ENCODE measurements at regions not wholly inside any gene's neighbourhood (a gene's known extent, or its start where the extent isn't known, plus 50 kb on each side); places are given as distances from the start of the nearest gene placed in this dataset.

- Histone ChIP-seq H3K9ac (ENCODE audit: low read depth, low read length) (no peak overlapping the region), H3K4me1 (ENCODE audit: control insufficient read depth, insufficient read depth, low read length) (peaks cover 3% of the 10 kb centered on the region), H3K36me3 (ENCODE audit: control insufficient read depth, insufficient read depth, low read length) (no peaks in the 10 kb centered on the region), H3K4me3 (ENCODE audit: low read depth, low read length) (no peak overlapping the region), H3K9me3 (ENCODE audit: control insufficient read depth, insufficient read depth, low read length) (no peaks in the 10 kb centered on the region), H3K27me3 (ENCODE audit: control insufficient read depth, insufficient read depth, low read length) (no peaks in the 10 kb centered on the region)
These were observed 607.1 kb downstream of the KCNT2 start for GRCh38 chr1:196001188-196001587.

- Histone ChIP-seq H3K27me3 (ENCODE audit: control insufficient read depth, insufficient read depth, low read length) (no peaks in the 10 kb centered on the region), H3K9me3 (ENCODE audit: control insufficient read depth, insufficient read depth, low read length) (no peaks in the 10 kb centered on the region), H3K4me3 (ENCODE audit: low read depth, low read length) (no peak overlapping the region), H3K9ac (ENCODE audit: low read depth, low read length) (no peak overlapping the region), H3K36me3 (ENCODE audit: control insufficient read depth, insufficient read depth, low read length) (no peaks in the 10 kb centered on the region), H3K4me1 (ENCODE audit: control insufficient read depth, insufficient read depth, low read length) (peaks cover 2% of the 10 kb centered on the region)
These were observed 609.2 kb downstream of the KCNT2 start for GRCh38 chr1:195999022-195999421.

- H3K4me3 ChIP-seq (ENCODE audit: low read depth, low read length), result no peak overlapping the region
- H3K9ac ChIP-seq (ENCODE audit: low read depth, low read length), result no peak overlapping the region
- no peaks in the 10 kb centered on the region for H3K4me1 ChIP-seq (ENCODE audit: control insufficient read depth, insufficient read depth, low read length)
- no peaks in the 10 kb centered on the region for H3K27me3 ChIP-seq (ENCODE audit: control insufficient read depth, insufficient read depth, low read length)
- H3K36me3 ChIP-seq (ENCODE audit: control insufficient read depth, insufficient read depth, low read length), result no peaks in the 10 kb centered on the region
- no peaks in the 10 kb centered on the region for H3K9me3 ChIP-seq (ENCODE audit: control insufficient read depth, insufficient read depth, low read length)
These were observed 626.6 kb downstream of the KCNT2 start for GRCh38 chr1:195981448-195982139.

- no peak overlapping the region for H3K9ac ChIP-seq (ENCODE audit: low read depth, low read length)
- no peaks in the 10 kb centered on the region for H3K27me3 ChIP-seq (ENCODE audit: control insufficient read depth, insufficient read depth, low read length)
- no peaks in the 10 kb centered on the region for H3K9me3 ChIP-seq (ENCODE audit: control insufficient read depth, insufficient read depth, low read length)
- no peaks in the 10 kb centered on the region for H3K4me1 ChIP-seq (ENCODE audit: control insufficient read depth, insufficient read depth, low read length)
- H3K4me3 ChIP-seq (ENCODE audit: low read depth, low read length), result no peak overlapping the region
- no peaks in the 10 kb centered on the region for H3K36me3 ChIP-seq (ENCODE audit: control insufficient read depth, insufficient read depth, low read length)
These were observed 628.6 kb downstream of the KCNT2 start for GRCh38 chr1:195979646-195980045.

- Histone ChIP-seq H3K27me3 (ENCODE audit: control insufficient read depth, insufficient read depth, low read length) (no peaks in the 10 kb centered on the region), H3K9ac (ENCODE audit: low read depth, low read length) (no peak overlapping the region), H3K4me3 (ENCODE audit: low read depth, low read length) (no peak overlapping the region), H3K4me1 (ENCODE audit: control insufficient read depth, insufficient read depth, low read length) (no peaks in the 10 kb centered on the region), H3K36me3 (ENCODE audit: control insufficient read depth, insufficient read depth, low read length) (no peaks in the 10 kb centered on the region), H3K9me3 (ENCODE audit: control insufficient read depth, insufficient read depth, low read length) (no peaks in the 10 kb centered on the region)
These were observed 634.8 kb downstream of the KCNT2 start for GRCh38 chr1:195973311-195973904.

- no peaks in the 10 kb centered on the region for H3K4me1 ChIP-seq (ENCODE audit: control insufficient read depth, insufficient read depth, low read length)
- no peaks in the 10 kb centered on the region for H3K36me3 ChIP-seq (ENCODE audit: control insufficient read depth, insufficient read depth, low read length)
- H3K4me3 ChIP-seq (ENCODE audit: low read depth, low read length), result no peak overlapping the region
- no peaks in the 10 kb centered on the region for H3K27me3 ChIP-seq (ENCODE audit: control insufficient read depth, insufficient read depth, low read length)
- H3K9me3 ChIP-seq (ENCODE audit: control insufficient read depth, insufficient read depth, low read length), result no peaks in the 10 kb centered on the region
- no peak overlapping the region for H3K9ac ChIP-seq (ENCODE audit: low read depth, low read length)
These were observed 636.7 kb downstream of the KCNT2 start for GRCh38 chr1:195971589-195971988.

GRCh38 chr1:195970209-195970608, 638.0 kb downstream of the KCNT2 start:
- Histone ChIP-seq H3K27me3 (ENCODE audit: control insufficient read depth, insufficient read depth, low read length) (no peaks in the 10 kb centered on the region), H3K4me3 (ENCODE audit: low read depth, low read length) (no peak overlapping the region), H3K9ac (ENCODE audit: low read depth, low read length) (no peak overlapping the region), H3K36me3 (ENCODE audit: control insufficient read depth, insufficient read depth, low read length) (no peaks in the 10 kb centered on the region), H3K9me3 (ENCODE audit: control insufficient read depth, insufficient read depth, low read length) (no peaks in the 10 kb centered on the region), H3K4me1 (ENCODE audit: control insufficient read depth, insufficient read depth, low read length) (no peaks in the 10 kb centered on the region)

- H3K4me3 ChIP-seq (ENCODE audit: low read depth, low read length), result no peak overlapping the region
- H3K9me3 ChIP-seq (ENCODE audit: control insufficient read depth, insufficient read depth, low read length), result no peaks in the 10 kb centered on the region
- no peaks in the 10 kb centered on the region for H3K27me3 ChIP-seq (ENCODE audit: control insufficient read depth, insufficient read depth, low read length)
- H3K9ac ChIP-seq (ENCODE audit: low read depth, low read length), result no peak overlapping the region
- no peaks in the 10 kb centered on the region for H3K36me3 ChIP-seq (ENCODE audit: control insufficient read depth, insufficient read depth, low read length)
- no peaks in the 10 kb centered on the region for H3K4me1 ChIP-seq (ENCODE audit: control insufficient read depth, insufficient read depth, low read length)
These were observed 642.8 kb downstream of the KCNT2 start for GRCh38 chr1:195965475-195965874.

- no peaks in the 10 kb centered on the region for H3K36me3 ChIP-seq (ENCODE audit: control insufficient read depth, insufficient read depth, low read length)
- H3K4me1 ChIP-seq (ENCODE audit: control insufficient read depth, insufficient read depth, low read length), result no peaks in the 10 kb centered on the region
- no peaks in the 10 kb centered on the region for H3K27me3 ChIP-seq (ENCODE audit: control insufficient read depth, insufficient read depth, low read length)
- no peak overlapping the region for H3K9ac ChIP-seq (ENCODE audit: low read depth, low read length)
- H3K4me3 ChIP-seq (ENCODE audit: low read depth, low read length), result no peak overlapping the region
- H3K9me3 ChIP-seq (ENCODE audit: control insufficient read depth, insufficient read depth, low read length), result no peaks in the 10 kb centered on the region
These were observed 643.2 kb downstream of the KCNT2 start for GRCh38 chr1:195965036-195965435.

- H3K4me3 ChIP-seq (ENCODE audit: low read depth, low read length), result no peak overlapping the region
These were observed 643.7 kb downstream of the KCNT2 start for GRCh38 chr1:195964516-195964915.

GRCh38 chr1:195962051-195962450, 646.2 kb downstream of the KCNT2 start:
- Histone ChIP-seq H3K36me3 (ENCODE audit: control insufficient read depth, insufficient read depth, low read length) (no peaks in the 10 kb centered on the region), H3K4me3 (ENCODE audit: low read depth, low read length) (no peak overlapping the region), H3K4me1 (ENCODE audit: control insufficient read depth, insufficient read depth, low read length) (no peaks in the 10 kb centered on the region), H3K9ac (ENCODE audit: low read depth, low read length) (no peak overlapping the region), H3K27me3 (ENCODE audit: control insufficient read depth, insufficient read depth, low read length) (no peaks in the 10 kb centered on the region), H3K9me3 (ENCODE audit: control insufficient read depth, insufficient read depth, low read length) (no peaks in the 10 kb centered on the region)

More at GRCh38 chr1:195964516-195964915, 643.7 kb downstream of the KCNT2 start:
- no peaks in the 10 kb centered on the region for H3K27me3 ChIP-seq (ENCODE audit: control insufficient read depth, insufficient read depth, low read length)
- no peaks in the 10 kb centered on the region for H3K4me1 ChIP-seq (ENCODE audit: control insufficient read depth, insufficient read depth, low read length)
- no peaks in the 10 kb centered on the region for H3K9me3 ChIP-seq (ENCODE audit: control insufficient read depth, insufficient read depth, low read length)
- H3K9ac ChIP-seq (ENCODE audit: low read depth, low read length), result no peak overlapping the region
- H3K36me3 ChIP-seq (ENCODE audit: control insufficient read depth, insufficient read depth, low read length), result no peaks in the 10 kb centered on the region

GRCh38 chr1:195960580-195960979, 647.7 kb downstream of the KCNT2 start:
- Histone ChIP-seq H3K4me1 (ENCODE audit: control insufficient read depth, insufficient read depth, low read length) (no peaks in the 10 kb centered on the region), H3K36me3 (ENCODE audit: control insufficient read depth, insufficient read depth, low read length) (no peaks in the 10 kb centered on the region), H3K4me3 (ENCODE audit: low read depth, low read length) (no peak overlapping the region), H3K9ac (ENCODE audit: low read depth, low read length) (no peak overlapping the region), H3K27me3 (ENCODE audit: control insufficient read depth, insufficient read depth, low read length) (no peaks in the 10 kb centered on the region), H3K9me3 (ENCODE audit: control insufficient read depth, insufficient read depth, low read length) (no peaks in the 10 kb centered on the region)

All from iPS-15b (cell line).